ENCODE measurements at regions not wholly inside any gene's neighbourhood (a gene's known extent, or its start where the extent isn't known, plus 50 kb on each side); places are given as distances from the start of the nearest gene placed in this dataset.

- no peak for TF ChIP-seq CTCF (IDR thresholded peaks at IDR 0.05)
- no peak for TF ChIP-seq POLR2A (IDR thresholded peaks at IDR 0.05)
- TF ChIP-seq POLR2AphosphoS5 (IDR thresholded peaks at IDR 0.05; ENCODE audit: insufficient read depth in 1 of 2, low read depth in 1 of 2), result no peak
These were observed 106.5 kb upstream of the TMEM72 start for GRCh38 chr10:44804661-44805060.

Measured in vagina (tissue), 2 donors.